Transverse colon (tissue), 4 donors: ENCODE measurements at regions not wholly inside any gene's neighbourhood (a gene's known extent, or its start where the extent isn't known, plus 50 kb on each side); places are given as distances from the start of the nearest gene placed in this dataset.

Source experiments
- DNase-seq: peaks from one replicate; pipeline ENCODE4 v3.0.0-alpha.2; 2019
- H3K27ac ChIP-seq, 4 donors: fragments of 200-600 bp; sonication (generic); 2 replicates each; pipeline ENCODE4 v1.5.1; 2016 to 2018; ENCODE audit warnings: inconsistent platforms in 4 of 4
- H3K27me3 ChIP-seq: fragments of 200-600 bp; sonication (generic); 2 replicates; pipeline ENCODE4 v1.5.1; 2017; ENCODE audit warnings: inconsistent platforms
- H3K36me3 ChIP-seq, 4 donors: fragments of 200-600 bp; sonication (generic); 2 replicates each; pipeline ENCODE4 v1.5.1; 2017 to 2019; ENCODE audit warnings: inconsistent platforms in 4 of 4
- H3K4me1 ChIP-seq, 4 donors: fragments of 200-600 bp; sonication (generic); 2 replicates each; pipeline ENCODE4 v1.5.1; 2017 to 2020; ENCODE audit warnings: inconsistent platforms in 4 of 4
- H3K4me3 ChIP-seq, 4 donors: fragments of 200-600 bp; sonication (generic); 1 replicate in 1 of 4; 2 replicates in 3 of 4; pipeline versions ENCODE4 v1.5.1 to v1.6.1; 2017 to 2019; ENCODE audit warnings: inconsistent platforms in 4 of 4
- H3K9me3 ChIP-seq, 2 donors: fragments of 200-600 bp; sonication (generic); 2 replicates each; pipeline ENCODE4 v1.5.1; 2017 to 2019; ENCODE audit warnings: inconsistent platforms in 2 of 2
- EP300 ChIP-seq: sonication (generic); formaldehyde crosslinking; IDR thresholded peaks from one replicate; pipeline ENCODE4 v1.6.1; 2017; ENCODE audit warnings: antibody characterized with exemption, low read depth
- POLR2A ChIP-seq: fragments of 450-650 bp; IDR thresholded peaks from one replicate; pipeline ENCODE4 v1.6.1; 2016; ENCODE audit warnings: antibody characterized with exemption, mild to moderate bottlenecking, moderate library complexity
- POLR2AphosphoS5 ChIP-seq, 3 donors: sonication (generic); formaldehyde crosslinking; IDR thresholded peaks; one replicate each; pipeline ENCODE4 v1.6.1; 2016; ENCODE audit warnings: antibody characterized with exemption in 3 of 3
- WGBS, 2 donors: methylation state at CpG; one replicate each; pipeline ENCODE4 v1.1.5; 2018; ENCODE audit warnings: low coverage in 1 of 2; 5-methylcytosine and 5-hydroxymethylcytosine counted together
- in situ Hi-C, 4 donors: fragments of 200-750 bp; cut with MboI; loops; one replicate each; pipeline versions ENCODE4 v1.15.0 to v1.15.1; 2017; ENCODE audit warnings: low sequenced_read_pairs in 3 of 4, low pct_ligation_motif_present in 1 of 4, low pct_unique_long_range_greater_than_20kb in 1 of 4
- intact Hi-C: fragments of 100-400 bp; cut with DNase I; formaldehyde crosslinking; loops from one replicate; pipeline ENCODE4 v1.15.1; 2023; ENCODE audit warnings: low total_unique reads
- TF ChIP-seq, protein P1 (sequence below), 5 experiments: fragments of 200-600 bp in 3 of 5; fragments of 450-650 bp in 2 of 5; sonication (generic) in 3 of 5; IDR thresholded peaks; 1 replicate in 2 of 5; 2 replicates in 3 of 5; pipeline ENCODE4 v1.5.1; 2016 to 2017; ENCODE audit warnings: antibody characterized with exemption in 5 of 5, inconsistent platforms in 3 of 5, mild to moderate bottlenecking in 2 of 5, moderate library complexity in 1 of 5

GRCh38 chr14:98707522-98707921 is 564.5 kb downstream of the BCL11B start:
- TF ChIP-seq POLR2A (no peak), EP300 (no peak), POLR2AphosphoS5 (IDR thresholded peaks at IDR 0.05) (no peak)
- TF ChIP-seq, protein P1, sequence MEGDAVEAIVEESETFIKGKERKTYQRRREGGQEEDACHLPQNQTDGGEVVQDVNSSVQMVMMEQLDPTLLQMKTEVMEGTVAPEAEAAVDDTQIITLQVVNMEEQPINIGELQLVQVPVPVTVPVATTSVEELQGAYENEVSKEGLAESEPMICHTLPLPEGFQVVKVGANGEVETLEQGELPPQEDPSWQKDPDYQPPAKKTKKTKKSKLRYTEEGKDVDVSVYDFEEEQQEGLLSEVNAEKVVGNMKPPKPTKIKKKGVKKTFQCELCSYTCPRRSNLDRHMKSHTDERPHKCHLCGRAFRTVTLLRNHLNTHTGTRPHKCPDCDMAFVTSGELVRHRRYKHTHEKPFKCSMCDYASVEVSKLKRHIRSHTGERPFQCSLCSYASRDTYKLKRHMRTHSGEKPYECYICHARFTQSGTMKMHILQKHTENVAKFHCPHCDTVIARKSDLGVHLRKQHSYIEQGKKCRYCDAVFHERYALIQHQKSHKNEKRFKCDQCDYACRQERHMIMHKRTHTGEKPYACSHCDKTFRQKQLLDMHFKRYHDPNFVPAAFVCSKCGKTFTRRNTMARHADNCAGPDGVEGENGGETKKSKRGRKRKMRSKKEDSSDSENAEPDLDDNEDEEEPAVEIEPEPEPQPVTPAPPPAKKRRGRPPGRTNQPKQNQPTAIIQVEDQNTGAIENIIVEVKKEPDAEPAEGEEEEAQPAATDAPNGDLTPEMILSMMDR (IDR thresholded peaks at IDR 0.05) = no peak
- WGBS, 2 donors = 82 to 85% methylated on average over 7 of the region's 7 CpGs
- in situ Hi-C loops = no loop called here

GRCh38 chr14:98708555-98708954 is 563.4 kb downstream of the BCL11B start:
- in situ Hi-C loops (no loop called here), intact Hi-C loops (no loop called here)
- H3K27me3 ChIP-seq = no peaks in the 10 kb centered on the region
- H3K4me3 ChIP-seq = no peak overlapping the region
- TF ChIP-seq, protein P1 (IDR thresholded peaks at IDR 0.05) = no peak
- TF ChIP-seq POLR2AphosphoS5 (IDR thresholded peaks at IDR 0.05) (no peak), POLR2A (no peak), EP300 (no peak)
- H3K27ac ChIP-seq = no peak overlapping the region
- H3K4me1 ChIP-seq = no peaks in the 10 kb centered on the region
- no peaks in the 10 kb centered on the region for H3K9me3 ChIP-seq
- no peak for DNase-seq
- H3K36me3 ChIP-seq = no peaks in the 10 kb centered on the region

More at GRCh38 chr14:98707522-98707921, 564.5 kb downstream of the BCL11B start:
- intact Hi-C loops = no loop called here
- Histone ChIP-seq H3K4me1 (no peaks in the 10 kb centered on the region), H3K9me3 (no peaks in the 10 kb centered on the region), H3K4me3 (no peak overlapping the region), H3K27ac (no peak overlapping the region), H3K36me3 (no peaks in the 10 kb centered on the region), H3K27me3 (no peaks in the 10 kb centered on the region)
- DNase-seq = no peak

DNA sequence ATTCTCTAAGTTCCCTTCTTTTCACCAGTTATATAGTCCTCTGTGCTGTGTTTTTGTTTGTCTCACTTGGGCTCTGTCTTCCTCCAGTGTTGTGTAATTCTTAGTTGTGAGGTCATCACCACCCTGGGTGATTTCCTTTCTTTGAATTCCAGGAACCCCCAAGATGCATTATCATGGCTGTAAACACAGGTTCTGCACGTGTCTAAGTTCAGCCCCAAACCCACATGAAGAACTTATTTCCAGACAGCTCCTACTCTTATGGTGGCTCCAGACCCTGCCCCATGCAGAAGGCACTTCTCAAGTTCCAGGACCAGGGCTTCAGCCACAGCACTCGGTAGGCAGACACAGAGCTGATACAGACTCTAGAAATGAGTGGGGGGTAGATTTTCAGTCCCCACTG is 560.5 kb downstream of the BCL11B start:
- TF ChIP-seq EP300 = no peak
- no peak for TF ChIP-seq POLR2AphosphoS5 (IDR thresholded peaks at IDR 0.05)
- no peak for TF ChIP-seq POLR2A
- TF ChIP-seq, protein P1 (IDR thresholded peaks at IDR 0.05) = no peak
- DNase-seq = no peak
- Histone ChIP-seq H3K4me3 (no peak overlapping the region), H3K9me3 (no peaks in the 10 kb centered on the region), H3K36me3 (no peaks in the 10 kb centered on the region), H3K27me3 (no peaks in the 10 kb centered on the region), H3K27ac (no peak overlapping the region), H3K4me1 (no peaks in the 10 kb centered on the region)
- 20% methylated on average over 1 of the region's 2 CpGs; no CpG with 5 or more reads in 1 of the 2 donors for WGBS, 2 donors
- in situ Hi-C loops (no loop called here), intact Hi-C loops (no loop called here)

- Histone ChIP-seq H3K9me3 (no peaks in the 10 kb centered on the region), H3K4me3 (no peak overlapping the region), H3K4me1 (no peaks in the 10 kb centered on the region), H3K36me3 (no peaks in the 10 kb centered on the region), H3K27ac (no peak overlapping the region), H3K27me3 (no peaks in the 10 kb centered on the region)
- WGBS, 2 donors = 54 to 57% methylated on average over 5 to 8 of the region's 8 CpGs
- intact Hi-C loops = no loop called here
- TF ChIP-seq POLR2A (no peak), EP300 (no peak), POLR2AphosphoS5 (IDR thresholded peaks at IDR 0.05) (no peak)
- TF ChIP-seq, protein P1 (IDR thresholded peaks at IDR 0.05) = no peak
- in situ Hi-C loops = no loop called here
- DNase-seq = no peak
Observed at GRCh38 chr14:98714626-98715425, 557.2 kb downstream of the BCL11B start.
